Peyer's patch (tissue), 4 donors: ENCODE measurements at regions not wholly inside any gene's neighbourhood (a gene's known extent, or its start where the extent isn't known, plus 50 kb on each side); places are given as distances from the start of the nearest gene placed in this dataset.

Experiments used
- CTCF ChIP-seq, 6 experiments: fragments of 450-650 bp in 4 of 6; fragments of 200-600 bp in 2 of 6; sonication (generic) in 1 of 6; IDR thresholded peaks; one replicate each; pipeline ENCODE4 v1.5.1; 2017 to 2019; ENCODE audit warnings: antibody characterized with exemption in 6 of 6, mild to moderate bottlenecking in 3 of 6, moderate library complexity in 1 of 6
- POLR2A ChIP-seq, 2 donors: fragments of 450-650 bp; IDR thresholded peaks; one replicate each; pipeline ENCODE4 v1.5.1; 2017; ENCODE audit warnings: antibody characterized with exemption in 2 of 2, mild to moderate bottlenecking in 2 of 2, moderate library complexity in 2 of 2

- TF ChIP-seq CTCF (IDR thresholded peaks at IDR 0.05) (no peak), POLR2A (IDR thresholded peaks at IDR 0.05) (no peak)
Observed at GRCh38 chr12:83390186-83390585, 703.5 kb downstream of the TMTC2 start.
